A549 (cell line): ENCODE measurements at regions not wholly inside any gene's neighbourhood (a gene's known extent, or its start where the extent isn't known, plus 50 kb on each side); places are given as distances from the start of the nearest gene placed in this dataset.
A peak's percentile ranks its signal among the peaks of the same experiment; 100 is the strongest.

Source experiments
- ATAC-seq, 2 experiments: fragments of 200-7000 bp in 1 of 2; fragments of >200 bp in 1 of 2; cut with Nextera tagmentation in 1 of 2; cut with Tn5 transposase in 1 of 2; 3 replicates each; pipeline versions ENCODE4 v1.8.0 to v1.9.1; 2018 to 2020; ENCODE audit warnings: mild to moderate bottlenecking in 1 of 2, moderate library complexity in 1 of 2
- CTCF ChIA-PET: fragments of 300-600 bp; sonication (Branson Sonifier 250); formaldehyde crosslinking; extraction: SDS; loops from one replicate; lab custom pipeline; 2021; ENCODE audit warnings: antibody characterized with exemption, inconsistent platforms; lab: Yijun Ruan, JAX
- POLR2A ChIA-PET: fragments of 350-600 bp; formaldehyde crosslinking; extraction: SDS; loops from one replicate; lab custom pipeline; 2021; ENCODE audit warnings: antibody characterized with exemption, inconsistent platforms; lab: Yijun Ruan, JAX
- DNase-seq, 2 experiments: peaks; one replicate each; pipeline versions ENCODE4 v3.0.0 to v3.0.0-alpha.2; 2011 to 2016; ENCODE audit warnings: low read depth in 1 of 2, low spot score in 1 of 2
- FAIRE-seq: peaks from 2 replicates; lab custom pipeline; 2011; peaks lifted over from hg19 to GRCh38; lab: Jason Lieb, UNC
- H3K27ac ChIP-seq, 2 experiments: fragments of >200 bp; sonication (Bioruptor Twin); formaldehyde crosslinking; 3 replicates each; pipeline ENCODE4 v1.5.1; 2016 to 2017
- H3K4me1 ChIP-seq: fragments of >200 bp; sonication (Bioruptor Twin); formaldehyde crosslinking; 3 replicates; pipeline ENCODE4 v1.6.1; 2016
- H3K4me2 ChIP-seq: fragments of >200 bp; sonication (Bioruptor Twin); formaldehyde crosslinking; 3 replicates; pipeline ENCODE4 v1.6.1; 2016
- H3K4me3 ChIP-seq: fragments of >200 bp; sonication (Bioruptor Twin); formaldehyde crosslinking; 3 replicates; pipeline ENCODE4 v1.5.1; 2016
- H3K9me3 ChIP-seq: fragments of >200 bp; sonication (Bioruptor Twin); formaldehyde crosslinking; 3 replicates; pipeline ENCODE4 v1.6.1; 2016
- BCL3 ChIP-seq: fragments of >200 bp; sonication (Bioruptor Twin); formaldehyde crosslinking; IDR thresholded peaks from 3 replicates; pipeline ENCODE4 v1.6.1; 2016
- CBX2 ChIP-seq: fragments of 200-600 bp; sonication (generic); IDR thresholded peaks from 2 replicates; pipeline ENCODE4 v1.6.1; 2016; ENCODE audit warnings: low read depth, mild to moderate bottlenecking, borderline replicate concordance
- CEBPB ChIP-seq, 2 experiments: fragments of >200 bp in 1 of 2; sonication (Bioruptor Twin) in 1 of 2; formaldehyde crosslinking in 1 of 2; IDR thresholded peaks; 2 replicates each; pipeline ENCODE4 v1.6.1; 2012 to 2016
- E2F6 ChIP-seq: IDR thresholded peaks from 2 replicates; pipeline ENCODE4 v1.6.1; 2012; ENCODE audit warnings: low read depth, borderline replicate concordance
- ELK1 ChIP-seq: fragments of 150-350 bp; IDR thresholded peaks from 2 replicates; pipeline ENCODE4 v1.6.1; 2014; ENCODE audit warnings: low read depth, mild to moderate bottlenecking, low read length
- FOSB ChIP-seq: fragments of 250-450 bp; sonication (Bioruptor Pico); IDR thresholded peaks from 2 replicates; pipeline ENCODE4 v1.5.0; 2020; ENCODE audit warnings: mild to moderate bottlenecking, moderate library complexity
- HOXB5 ChIP-seq: fragments of 250-450 bp; sonication (Bioruptor Pico); IDR thresholded peaks from 2 replicates; pipeline ENCODE4 v1.5.0; 2020; ENCODE audit warnings: mild to moderate bottlenecking, moderate library complexity
- JUNB ChIP-seq: fragments of >200 bp; sonication (Bioruptor Twin); formaldehyde crosslinking; IDR thresholded peaks from 2 replicates; pipeline ENCODE4 v1.6.1; 2016
- KDM5A ChIP-seq: fragments of 200-600 bp; sonication (generic); IDR thresholded peaks from 2 replicates; pipeline ENCODE4 v1.6.1; 2016; ENCODE audit warnings: antibody characterized with exemption, mild to moderate bottlenecking
- PHF8 ChIP-seq: fragments of 200-600 bp; sonication (generic); IDR thresholded peaks from 2 replicates; pipeline ENCODE4 v1.6.1; 2016; ENCODE audit warnings: low read depth, mild to moderate bottlenecking, antibody characterized with exemption, moderate library complexity, borderline replicate concordance
- RARB ChIP-seq: fragments of 250-450 bp; sonication (Bioruptor Pico); IDR thresholded peaks from 2 replicates; pipeline ENCODE4 v1.8.0; 2021; ENCODE audit warnings: mild to moderate bottlenecking, moderate library complexity
- ZSCAN20 ChIP-seq: fragments of 250-450 bp; sonication (Bioruptor Pico); IDR thresholded peaks from 2 replicates; pipeline ENCODE4 v1.8.0; 2022; ENCODE audit warnings: mild to moderate bottlenecking, moderate library complexity
- WGBS: methylation state at CpG from one replicate; pipeline ENCODE4 v1.1.6; 2017; ENCODE audit errors: missing lambda C conversion rate; 5-methylcytosine and 5-hydroxymethylcytosine counted together
- TF ChIP-seq, protein P1 (sequence below): IDR thresholded peaks from 2 replicates; pipeline ENCODE4 v1.6.1; 2012
- TF ChIP-seq, protein P2 (sequence below): fragments of >200 bp; sonication (Bioruptor Twin); formaldehyde crosslinking; IDR thresholded peaks from 3 replicates; pipeline ENCODE4 v1.5.1; 2016

GRCh38 chr2:150127346-150127990 is 360.0 kb downstream of the RND3 start (continued):
- no peak for TF ChIP-seq BCL3
- no peak for TF ChIP-seq PHF8
- TF ChIP-seq ZSCAN20 (CRISPR knock-in tag), result no peak
- no peak for TF ChIP-seq CEBPB (IDR thresholded peaks at IDR 0.05)
- TF ChIP-seq, protein P1, sequence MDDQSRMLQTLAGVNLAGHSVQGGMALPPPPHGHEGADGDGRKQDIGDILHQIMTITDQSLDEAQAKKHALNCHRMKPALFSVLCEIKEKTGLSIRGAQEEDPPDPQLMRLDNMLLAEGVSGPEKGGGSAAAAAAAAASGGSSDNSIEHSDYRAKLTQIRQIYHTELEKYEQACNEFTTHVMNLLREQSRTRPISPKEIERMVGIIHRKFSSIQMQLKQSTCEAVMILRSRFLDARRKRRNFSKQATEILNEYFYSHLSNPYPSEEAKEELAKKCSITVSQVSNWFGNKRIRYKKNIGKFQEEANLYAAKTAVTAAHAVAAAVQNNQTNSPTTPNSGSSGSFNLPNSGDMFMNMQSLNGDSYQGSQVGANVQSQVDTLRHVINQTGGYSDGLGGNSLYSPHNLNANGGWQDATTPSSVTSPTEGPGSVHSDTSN, result no peak
- TF ChIP-seq ELK1, result no peak
- TF ChIP-seq FOSB (CRISPR knock-in tag), result no peak
- no peak for TF ChIP-seq CBX2

DNA sequence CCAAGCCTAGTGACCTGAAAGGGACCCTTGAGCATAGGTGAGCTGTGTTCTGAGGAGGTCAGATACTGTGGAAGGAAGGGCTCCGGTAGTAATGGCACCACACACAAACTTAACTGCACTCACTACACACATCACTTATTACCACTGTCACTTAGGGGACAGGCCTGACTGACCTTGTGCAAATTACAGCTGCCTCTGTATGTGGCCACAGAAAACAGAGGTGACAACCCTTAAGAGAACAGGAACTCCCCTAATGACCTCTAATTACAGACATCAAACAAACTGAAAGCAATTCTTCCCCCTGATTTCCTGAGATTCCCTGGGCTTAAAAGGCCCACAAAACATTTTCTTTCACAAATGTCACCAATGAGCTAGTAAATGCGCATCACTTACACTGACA is 360.6 kb downstream of the RND3 start:
- H3K4me2 ChIP-seq, result peak overlapping the region; percentile 60
- ChIA-PET CTCF (interaction anchor here (0.6 to 2.0 kb wide), 6 partner anchors 8 to 234 kb away, joined by 3 to 5 read pairs (median 4); no protein-coding TSS in a partner anchor), POLR2A (no interaction called here)
- no peak overlapping the region for H3K4me3 ChIP-seq
- DNase-seq (no peak), ATAC-seq (no peak), FAIRE-seq (no peak)
- H3K9me3 ChIP-seq, result 0 out of 3 replicates have a peak, but pooled peaks cover 13% of the 10 kb centered on the region
- WGBS, result 100% methylated on average over 2 of the region's 2 CpGs
- H3K4me1 ChIP-seq, result peaks cover 59% of the 10 kb centered on the region
- peak overlapping the region; percentile 82 to 89 for H3K27ac ChIP-seq
- TF ChIP-seq KDM5A (no peak), JUNB (no peak), RARB (CRISPR knock-in tag) (no peak), E2F6 (no peak), CBX2 (no peak), ZSCAN20 (CRISPR knock-in tag) (no peak)

DNA sequence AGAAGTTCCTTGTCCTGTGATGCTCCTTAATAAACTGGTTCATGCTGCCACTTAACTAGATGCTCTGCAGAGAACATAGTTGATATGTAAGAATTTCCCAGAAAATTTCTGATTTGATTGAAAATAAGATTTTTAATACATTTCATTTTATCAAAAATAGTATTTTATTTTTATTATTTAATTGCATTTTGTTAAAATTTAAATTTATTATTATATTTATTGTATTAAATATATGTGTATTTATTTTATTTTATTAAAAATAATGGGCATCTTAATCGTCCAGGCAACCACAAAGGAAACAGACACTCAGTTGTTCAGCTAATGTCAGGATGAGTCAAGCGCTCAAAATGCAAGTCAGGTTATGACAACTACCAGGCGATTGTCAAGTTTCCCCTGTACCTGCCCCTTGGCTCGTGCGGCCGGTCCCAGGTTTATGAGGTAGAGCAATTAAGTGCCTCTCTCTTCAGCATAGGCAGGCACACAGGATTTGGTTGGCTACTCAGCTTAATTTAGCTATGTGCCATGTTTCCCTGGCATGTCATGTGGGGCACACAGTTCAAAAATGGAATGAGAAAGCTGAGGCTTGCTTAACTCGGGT is 361.2 kb downstream of the RND3 start:
- peak overlapping the region; percentile 82 to 89 for H3K27ac ChIP-seq
- no peak overlapping the region for H3K4me3 ChIP-seq
- POLR2A ChIA-PET, result interaction anchor here (0.6 kb wide), 1 partner anchor 485 kb away, joined by 3 read pairs; no protein-coding TSS in a partner anchor
- FAIRE-seq, result no peak
- peak overlapping the region; percentile 60 for H3K4me2 ChIP-seq
- H3K9me3 ChIP-seq, result 0 out of 3 replicates have a peak, but pooled peaks cover 13% of the 10 kb centered on the region
- TF ChIP-seq HOXB5 (CRISPR knock-in tag), result no peak
- TF ChIP-seq, protein P2, sequence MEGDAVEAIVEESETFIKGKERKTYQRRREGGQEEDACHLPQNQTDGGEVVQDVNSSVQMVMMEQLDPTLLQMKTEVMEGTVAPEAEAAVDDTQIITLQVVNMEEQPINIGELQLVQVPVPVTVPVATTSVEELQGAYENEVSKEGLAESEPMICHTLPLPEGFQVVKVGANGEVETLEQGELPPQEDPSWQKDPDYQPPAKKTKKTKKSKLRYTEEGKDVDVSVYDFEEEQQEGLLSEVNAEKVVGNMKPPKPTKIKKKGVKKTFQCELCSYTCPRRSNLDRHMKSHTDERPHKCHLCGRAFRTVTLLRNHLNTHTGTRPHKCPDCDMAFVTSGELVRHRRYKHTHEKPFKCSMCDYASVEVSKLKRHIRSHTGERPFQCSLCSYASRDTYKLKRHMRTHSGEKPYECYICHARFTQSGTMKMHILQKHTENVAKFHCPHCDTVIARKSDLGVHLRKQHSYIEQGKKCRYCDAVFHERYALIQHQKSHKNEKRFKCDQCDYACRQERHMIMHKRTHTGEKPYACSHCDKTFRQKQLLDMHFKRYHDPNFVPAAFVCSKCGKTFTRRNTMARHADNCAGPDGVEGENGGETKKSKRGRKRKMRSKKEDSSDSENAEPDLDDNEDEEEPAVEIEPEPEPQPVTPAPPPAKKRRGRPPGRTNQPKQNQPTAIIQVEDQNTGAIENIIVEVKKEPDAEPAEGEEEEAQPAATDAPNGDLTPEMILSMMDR, result 0 out of 3 replicates have a peak, but pooled peaks have one; percentile 1
- peak in 1 of 2 experiments; percentile 62 for DNase-seq
- no peak for ATAC-seq
- H3K4me1 ChIP-seq, result peaks cover 59% of the 10 kb centered on the region
- CTCF ChIA-PET, result interaction anchor here (0.8 to 2.0 kb wide), 4 partner anchors 9 to 137 kb away, joined by 3 to 4 read pairs (median 3); no protein-coding TSS in a partner anchor
- 50% methylated on average over 7 of the region's 7 CpGs for WGBS
